ENCODE measurements at regions not wholly inside any gene's neighbourhood (a gene's known extent, or its start where the extent isn't known, plus 50 kb on each side); places are given as distances from the start of the nearest gene placed in this dataset.
"Not testable (repeated sequence)": the region's sequence is repeated elsewhere in the genome, so short reads cannot be mapped to it uniquely, and the experiment has no call there.

DNA sequence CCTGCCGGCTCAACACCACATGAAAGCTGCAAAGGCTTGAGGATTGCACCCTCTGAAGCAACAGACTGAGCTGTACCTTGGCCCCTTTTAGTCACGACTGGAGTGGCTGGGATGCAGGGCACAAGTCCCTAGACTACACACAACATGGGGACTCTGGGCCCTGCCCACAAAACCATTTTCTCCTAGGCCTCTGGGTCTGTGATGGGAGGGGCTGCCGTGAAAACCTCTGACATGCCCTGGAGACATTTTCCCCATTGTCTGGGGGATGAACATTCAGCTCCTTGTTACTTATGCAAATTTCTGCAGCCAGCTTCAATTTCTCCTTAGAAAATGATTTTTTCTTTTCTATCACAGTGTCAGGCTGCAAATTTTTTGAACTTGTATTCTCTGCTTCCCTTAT, 123.5 kb upstream of the SMARCAD1 start (continued):
- TF ChIP-seq USF2 (IDR thresholded peaks at IDR 0.05; ENCODE audit: borderline replicate concordance, low read depth, low read length) (no peak), EP300 (IDR thresholded peaks at IDR 0.05; ENCODE audit: borderline replicate concordance in 1 of 2, control insufficient read depth in 1 of 2, low read depth in 2 of 2, low read length in 2 of 2) (no peak), USF1 (IDR thresholded peaks at IDR 0.05; ENCODE audit: borderline replicate concordance, extremely low read length, insufficient read depth, low read depth, low read length) (no peak), RCOR1 (conservative IDR thresholded peaks at IDR 0.05; ENCODE audit: low read depth, low read length) (no peak), ATF7 (IDR thresholded peaks at IDR 0.05; ENCODE audit: low read depth) (no peak), ZNF274 (IDR thresholded peaks at IDR 0.05; ENCODE audit: insufficient read depth, insufficient read length) (no peak), YY1 (IDR thresholded peaks at IDR 0.05; ENCODE audit: low read depth, low read length) (no peak), TBL1XR1 (IDR thresholded peaks at IDR 0.05; ENCODE audit: low read depth, low read length) (no peak), NBN (IDR thresholded peaks at IDR 0.05) (no peak), IRF3 (IDR thresholded peaks at IDR 0.05) (no peak), HCFC1 (IDR thresholded peaks at IDR 0.05; ENCODE audit: low read length) (no peak)

- H3K27ac ChIP-seq (ENCODE audit: control insufficient read depth, insufficient read depth); H3K4me3 ChIP-seq; H4K20me1 ChIP-seq (ENCODE audit: control insufficient read depth, insufficient read depth); CTCF ChIA-PET; SMC1A ChIA-PET (ENCODE audit: uncharacterized antibody, unreplicated experiment); POLR2A ChIA-PET; H3K4me2 ChIP-seq (ENCODE audit: control insufficient read depth, insufficient read depth); H2AFZ ChIP-seq (ENCODE audit: control insufficient read depth, low read depth, low read length); H3K9ac ChIP-seq (ENCODE audit: control insufficient read depth, insufficient read depth, low read length); RAD21 ChIA-PET (ENCODE audit: unreplicated experiment); H3K4me1 ChIP-seq (ENCODE audit: control insufficient read depth, insufficient read depth, low read length); H3K36me3 ChIP-seq (ENCODE audit: control insufficient read depth in 2 of 2, insufficient read depth in 2 of 2, low read length in 1 of 2); in situ Hi-C loops (cut with MboI); BruUV-seq (replicated peaks); intact Hi-C loops (cut with micrococcal nuclease; ENCODE audit: unreplicated experiment); ATAC-seq; FAIRE-seq; H3K9me3 ChIP-seq (replicated peaks; ENCODE audit: control insufficient read depth, insufficient read depth, low read length); H3K79me2 ChIP-seq (ENCODE audit: control insufficient read depth, insufficient read depth, low read length); DNase-seq (ENCODE audit: low read depth, low spot score); H3K27me3 ChIP-seq (replicated peaks in 1 of 2; ENCODE audit: control insufficient read depth in 2 of 2, insufficient read depth in 2 of 2, low read length in 1 of 2): not testable (repeated sequence)
- 52% methylated on average over 8 of the region's 8 CpGs for WGBS (ENCODE audit: insufficient coverage, insufficient replicate concordance, low lambda C conversion rate, missing lambda C conversion rate)
Measured at GRCh38 chr4:94099141-94099540, 108.5 kb upstream of the SMARCAD1 start.

All from GM12878 (cell line).